Cardiac muscle cell (in vitro differentiated cells and primary cell): ENCODE measurements at regions not wholly inside any gene's neighbourhood (a gene's known extent, or its start where the extent isn't known, plus 50 kb on each side); places are given as distances from the start of the nearest gene placed in this dataset.

Experiments
- DNase-seq, 2 donors: peaks; one replicate each; pipeline versions ENCODE4 v3.0.0 to v3.0.0-alpha.2; 2010 to 2017; ENCODE audit warnings: low read depth in 1 of 2, low spot score in 1 of 2
- H3K27ac ChIP-seq: fragments of 200-600 bp; sonication (generic); 2 replicates; pipeline ENCODE4 v1.5.1; 2016
- H3K27me3 ChIP-seq: fragments of 200-600 bp; sonication (generic); 2 replicates; pipeline ENCODE4 v1.6.0; 2016; ENCODE audit warnings: control low read depth
- H3K36me3 ChIP-seq: fragments of 200-600 bp; sonication (generic); 2 replicates; pipeline ENCODE4 v1.5.1; 2016; ENCODE audit warnings: control low read depth
- H3K4me1 ChIP-seq: fragments of 200-600 bp; sonication (generic); 2 replicates; pipeline ENCODE4 v1.8.1; 2017; ENCODE audit warnings: low read depth, mild to moderate bottlenecking, mixed run types
- H3K4me3 ChIP-seq: fragments of 200-600 bp; sonication (generic); 2 replicates; pipeline ENCODE4 v1.5.1; 2016; ENCODE audit warnings: mild to moderate bottlenecking
- H3K9me3 ChIP-seq: fragments of 200-600 bp; sonication (generic); 2 replicates; pipeline ENCODE4 v1.5.1; 2017; ENCODE audit warnings: low read depth, mild to moderate bottlenecking, control low read depth
- TF ChIP-seq, protein P1 (sequence below): IDR thresholded peaks from 2 replicates; pipeline ENCODE4 v1.5.1; 2012; ENCODE audit warnings: low read depth, mild to moderate bottlenecking, low read length

- H3K27me3 ChIP-seq, result no peaks in the 10 kb centered on the region
- no peaks in the 10 kb centered on the region for H3K4me1 ChIP-seq
- H3K27ac ChIP-seq, result no peak overlapping the region
- no peak for DNase-seq
- no peaks in the 10 kb centered on the region for H3K9me3 ChIP-seq
- no peaks in the 10 kb centered on the region for H3K36me3 ChIP-seq
- no peak overlapping the region for H3K4me3 ChIP-seq
- TF ChIP-seq, protein P1, sequence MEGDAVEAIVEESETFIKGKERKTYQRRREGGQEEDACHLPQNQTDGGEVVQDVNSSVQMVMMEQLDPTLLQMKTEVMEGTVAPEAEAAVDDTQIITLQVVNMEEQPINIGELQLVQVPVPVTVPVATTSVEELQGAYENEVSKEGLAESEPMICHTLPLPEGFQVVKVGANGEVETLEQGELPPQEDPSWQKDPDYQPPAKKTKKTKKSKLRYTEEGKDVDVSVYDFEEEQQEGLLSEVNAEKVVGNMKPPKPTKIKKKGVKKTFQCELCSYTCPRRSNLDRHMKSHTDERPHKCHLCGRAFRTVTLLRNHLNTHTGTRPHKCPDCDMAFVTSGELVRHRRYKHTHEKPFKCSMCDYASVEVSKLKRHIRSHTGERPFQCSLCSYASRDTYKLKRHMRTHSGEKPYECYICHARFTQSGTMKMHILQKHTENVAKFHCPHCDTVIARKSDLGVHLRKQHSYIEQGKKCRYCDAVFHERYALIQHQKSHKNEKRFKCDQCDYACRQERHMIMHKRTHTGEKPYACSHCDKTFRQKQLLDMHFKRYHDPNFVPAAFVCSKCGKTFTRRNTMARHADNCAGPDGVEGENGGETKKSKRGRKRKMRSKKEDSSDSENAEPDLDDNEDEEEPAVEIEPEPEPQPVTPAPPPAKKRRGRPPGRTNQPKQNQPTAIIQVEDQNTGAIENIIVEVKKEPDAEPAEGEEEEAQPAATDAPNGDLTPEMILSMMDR, result no peak
These were observed 332.8 kb downstream of the CNTN3 start for GRCh38 chr3:74281705-74282104.

- Histone ChIP-seq H3K4me3 (no peak overlapping the region), H3K4me1 (no peaks in the 10 kb centered on the region), H3K27ac (no peak overlapping the region), H3K27me3 (no peaks in the 10 kb centered on the region), H3K9me3 (no peaks in the 10 kb centered on the region), H3K36me3 (no peaks in the 10 kb centered on the region)
- no peak for DNase-seq
- TF ChIP-seq, protein P1, result no peak
These were observed 340.7 kb downstream of the CNTN3 start for GRCh38 chr3:74273555-74274402.

DNA sequence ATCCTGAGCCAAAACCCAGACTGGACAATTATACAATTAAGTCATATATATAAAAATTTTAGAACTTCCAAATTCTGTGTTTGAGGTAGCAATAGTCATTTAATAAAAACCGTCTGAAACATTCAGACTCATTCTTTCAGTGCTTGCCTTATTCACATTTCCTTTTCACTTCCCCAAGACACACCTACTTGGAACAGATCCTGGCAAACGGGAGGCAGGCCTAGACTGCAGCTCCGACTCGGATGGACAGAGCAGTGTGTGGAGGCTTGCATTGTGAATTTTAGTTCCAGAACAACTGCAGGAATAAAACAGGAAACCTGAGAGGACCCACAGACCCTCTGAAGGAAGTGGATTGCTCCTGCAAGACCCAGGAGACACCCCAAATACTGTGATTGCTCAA lies 341.4 kb downstream of the CNTN3 start:
- no peaks in the 10 kb centered on the region for H3K27me3 ChIP-seq
- no peaks in the 10 kb centered on the region for H3K36me3 ChIP-seq
- no peak overlapping the region for H3K27ac ChIP-seq
- TF ChIP-seq, protein P1, result no peak
- H3K4me3 ChIP-seq, result no peak overlapping the region
- H3K9me3 ChIP-seq, result no peaks in the 10 kb centered on the region
- DNase-seq, result peak in 1 of 2 donors; percentile 14
- H3K4me1 ChIP-seq, result no peaks in the 10 kb centered on the region

- no peaks in the 10 kb centered on the region for H3K4me1 ChIP-seq
- no peak overlapping the region for H3K4me3 ChIP-seq
- no peaks in the 10 kb centered on the region for H3K36me3 ChIP-seq
- no peaks in the 10 kb centered on the region for H3K9me3 ChIP-seq
- H3K27me3 ChIP-seq, result no peaks in the 10 kb centered on the region
- no peak overlapping the region for H3K27ac ChIP-seq
- TF ChIP-seq, protein P1, result no peak
- DNase-seq, result no peak
These were observed 342.9 kb downstream of the CNTN3 start for GRCh38 chr3:74271541-74271940.

- Histone ChIP-seq H3K27ac (no peak overlapping the region), H3K9me3 (no peaks in the 10 kb centered on the region), H3K27me3 (no peaks in the 10 kb centered on the region), H3K4me3 (no peak overlapping the region), H3K36me3 (no peaks in the 10 kb centered on the region), H3K4me1 (no peaks in the 10 kb centered on the region)
- DNase-seq, result no peak
- TF ChIP-seq, protein P1, result no peak
These were observed 344.8 kb downstream of the CNTN3 start for GRCh38 chr3:74269689-74270088.
